ENCODE measurements at regions not wholly inside any gene's neighbourhood (a gene's known extent, or its start where the extent isn't known, plus 50 kb on each side); places are given as distances from the start of the nearest gene placed in this dataset.

DNA sequence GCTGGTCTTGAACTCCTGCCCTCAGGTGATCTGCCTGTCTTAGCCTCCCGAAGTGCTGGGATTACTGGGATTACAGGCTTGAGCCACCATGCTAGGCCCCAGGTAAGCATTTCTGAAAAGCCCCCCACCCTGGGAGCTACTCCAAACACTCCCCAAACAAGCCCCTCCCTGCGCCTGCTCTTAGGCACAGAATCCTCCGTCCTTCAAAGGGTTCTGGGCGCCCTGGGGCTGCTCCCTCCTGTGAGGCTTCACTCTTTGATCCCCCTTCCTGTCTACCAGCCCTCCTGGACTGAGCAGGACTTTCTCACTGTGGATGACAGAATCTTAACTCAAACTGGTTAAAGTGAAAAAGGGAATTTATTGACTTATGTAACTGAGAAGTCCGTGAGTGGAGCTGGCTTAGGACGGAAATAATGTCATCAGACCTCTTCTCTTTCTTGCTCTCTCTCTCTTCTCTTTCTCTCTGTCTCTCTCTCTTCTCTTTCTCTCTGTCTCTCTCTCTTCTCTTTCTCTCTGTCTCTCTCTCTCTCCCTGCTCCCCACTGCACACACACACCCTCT lies 66.9 kb upstream of the CLMN start:
- no peak for DNase-seq (ENCODE audit: low read depth in 3 of 3)

DNA sequence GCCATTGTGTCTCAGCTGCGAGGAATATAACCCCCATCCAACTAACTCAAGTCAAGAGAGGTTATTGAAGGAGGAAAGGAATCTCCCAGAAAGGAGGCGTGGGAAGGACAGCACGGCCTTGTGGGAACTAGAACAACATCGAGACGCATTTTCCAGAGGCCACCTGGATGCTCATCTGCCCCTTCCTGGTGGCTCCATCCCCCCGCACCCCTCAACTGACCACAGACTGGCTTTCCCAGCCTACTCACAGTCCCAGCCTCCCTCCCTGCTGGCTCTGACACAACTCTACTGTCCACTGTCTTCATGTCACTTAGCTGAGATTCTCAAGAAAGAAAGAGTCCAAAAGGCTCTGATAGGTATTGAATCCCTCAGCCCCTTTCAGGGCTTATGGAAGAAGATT lies 66.0 kb upstream of the CLMN start:
- DNase-seq (ENCODE audit: low read depth in 3 of 3): no peak

- DNase-seq (ENCODE audit: low read depth in 3 of 3): no peak
These were observed 63.0 kb upstream of the CLMN start for GRCh38 chr14:95382747-95383146.

- DNase-seq (ENCODE audit: low read depth in 3 of 3): no peak
These were observed 62.0 kb upstream of the CLMN start for GRCh38 chr14:95381726-95382125.

GRCh38 chr14:95380350-95381042 lies 60.8 kb upstream of the CLMN start:
- DNase-seq (ENCODE audit: low read depth in 3 of 3): no peak

- no peak for DNase-seq (ENCODE audit: low read depth in 3 of 3)
These were observed 59.9 kb upstream of the CLMN start for GRCh38 chr14:95379634-95380033.

DNA sequence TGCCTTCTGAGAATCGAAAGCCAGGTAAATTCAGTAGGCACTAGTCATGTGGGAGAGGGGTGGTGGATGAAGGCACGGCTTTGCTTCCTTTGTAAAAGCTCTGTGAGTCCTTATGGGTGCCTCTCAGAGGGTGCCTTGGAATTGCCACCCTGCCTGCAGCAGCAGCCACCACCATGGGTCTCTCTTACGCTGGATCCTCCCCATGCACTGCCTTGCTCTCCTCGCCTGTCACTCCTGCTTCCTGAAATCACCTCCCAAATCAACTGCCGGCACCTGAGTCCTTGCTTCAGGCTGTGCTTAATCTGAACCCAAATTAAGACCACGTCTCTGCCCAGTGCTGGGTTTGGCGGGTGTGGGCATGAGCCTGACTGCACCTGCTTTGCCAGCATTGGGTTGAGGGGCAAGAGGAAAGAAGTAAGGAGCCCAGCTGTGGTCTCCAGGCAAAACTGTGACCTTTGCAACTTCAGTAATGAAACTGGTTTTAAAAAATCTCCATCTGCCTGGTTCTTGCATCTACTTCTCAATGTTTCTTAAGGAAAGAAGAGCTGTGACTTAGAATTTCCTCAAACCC lies 55.9 kb upstream of the CLMN start:
- DNase-seq (ENCODE audit: low read depth in 3 of 3): no peak

DNA sequence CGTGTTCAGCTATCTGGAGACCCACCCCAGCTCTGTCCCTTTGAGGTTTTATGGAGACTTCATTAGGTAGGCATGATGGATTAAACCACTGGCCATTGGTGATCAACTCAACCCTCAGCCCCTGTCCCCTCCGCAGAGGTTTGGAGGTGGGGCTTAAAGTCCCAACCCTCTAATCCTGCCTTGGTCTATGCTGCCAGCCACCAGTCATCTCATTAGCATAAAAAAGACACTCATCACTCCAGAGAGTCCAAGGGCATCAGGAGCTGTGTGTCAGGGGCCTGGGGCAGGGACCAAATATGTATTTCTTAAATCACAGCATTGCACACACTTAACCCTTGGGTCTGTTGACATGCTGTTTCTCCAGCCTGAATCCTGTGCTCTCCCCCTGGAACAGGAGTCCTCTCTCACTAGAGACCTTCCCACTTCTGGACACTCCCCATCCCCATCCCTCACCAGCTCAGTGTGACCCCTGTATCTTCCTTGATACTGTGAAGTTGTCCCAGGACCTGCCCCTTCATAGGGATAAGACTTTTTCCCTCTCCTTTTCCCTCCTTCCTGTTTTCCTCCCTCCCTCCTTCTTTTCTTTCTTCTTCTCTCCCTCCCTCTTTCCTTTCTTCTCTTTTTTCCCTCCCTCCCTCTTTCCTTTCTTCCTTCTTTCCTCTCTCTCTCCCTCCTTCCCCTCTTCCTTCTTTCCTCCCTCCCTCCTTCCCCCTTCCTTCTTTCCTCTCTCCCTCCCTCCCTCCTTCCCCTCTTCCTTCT lies 54.7 kb upstream of the CLMN start:
- DNase-seq (ENCODE audit: low read depth in 3 of 3): no peak

GRCh38 chr14:95370076-95370475 lies 50.4 kb upstream of the CLMN start:
- DNase-seq (ENCODE audit: low read depth in 3 of 3): no peak
